ENCODE measurements at regions not wholly inside any gene's neighbourhood (a gene's known extent, or its start where the extent isn't known, plus 50 kb on each side); places are given as distances from the start of the nearest gene placed in this dataset.
"Not testable (repeated sequence)": the region's sequence is repeated elsewhere in the genome, so short reads cannot be mapped to it uniquely, and the experiment has no call there.

DNA sequence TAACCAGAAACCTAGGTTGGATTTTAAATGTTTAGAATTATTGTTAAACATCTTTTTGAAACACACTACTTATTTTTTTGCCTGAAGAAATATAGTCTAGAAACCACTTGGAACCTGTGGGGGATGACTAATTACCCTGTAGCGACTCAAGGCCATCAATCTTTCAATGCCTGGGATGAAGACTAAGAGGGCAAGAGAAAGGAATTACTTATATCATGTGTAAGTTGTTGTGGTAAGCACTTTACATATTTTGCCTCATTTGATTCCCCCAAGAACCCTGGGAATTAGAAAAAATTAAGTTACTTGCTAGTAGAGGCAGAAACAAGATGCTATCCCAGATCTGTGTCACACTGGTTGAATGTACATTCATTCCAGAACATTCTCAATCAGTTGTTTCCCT, 170.9 kb upstream of the GRIA3 start:
- DNase-seq: no peak

GRCh38 chrX:123036401-123036800, 147.7 kb upstream of the GRIA3 start:
- no peak for DNase-seq

GRCh38 chrX:123049071-123049625, 134.9 kb upstream of the GRIA3 start:
- DNase-seq: no peak

- DNase-seq: no peak
These were observed 123.1 kb upstream of the GRIA3 start for GRCh38 chrX:123060986-123061385.

DNA sequence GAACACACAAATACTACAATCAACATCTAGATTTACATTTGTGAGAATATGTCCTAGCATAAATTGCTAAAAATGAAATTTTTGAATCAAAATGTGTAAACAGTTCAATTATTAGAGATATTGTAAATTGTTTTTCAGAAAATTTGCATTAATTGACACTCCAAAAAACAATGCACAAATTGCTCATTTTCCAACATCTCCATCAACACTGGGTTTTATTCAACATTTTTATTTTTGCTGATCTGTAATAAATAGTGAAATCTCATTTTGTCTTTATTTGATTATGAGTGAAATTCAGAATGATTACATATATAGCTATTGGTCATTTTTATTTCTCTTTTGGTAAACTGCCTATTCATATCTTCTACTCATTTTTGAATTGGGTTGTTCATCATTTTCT, 120.0 kb upstream of the GRIA3 start:
- no peak for DNase-seq

- DNase-seq: no peak
These were observed 111.2 kb upstream of the GRIA3 start for GRCh38 chrX:123072686-123073385.

DNA sequence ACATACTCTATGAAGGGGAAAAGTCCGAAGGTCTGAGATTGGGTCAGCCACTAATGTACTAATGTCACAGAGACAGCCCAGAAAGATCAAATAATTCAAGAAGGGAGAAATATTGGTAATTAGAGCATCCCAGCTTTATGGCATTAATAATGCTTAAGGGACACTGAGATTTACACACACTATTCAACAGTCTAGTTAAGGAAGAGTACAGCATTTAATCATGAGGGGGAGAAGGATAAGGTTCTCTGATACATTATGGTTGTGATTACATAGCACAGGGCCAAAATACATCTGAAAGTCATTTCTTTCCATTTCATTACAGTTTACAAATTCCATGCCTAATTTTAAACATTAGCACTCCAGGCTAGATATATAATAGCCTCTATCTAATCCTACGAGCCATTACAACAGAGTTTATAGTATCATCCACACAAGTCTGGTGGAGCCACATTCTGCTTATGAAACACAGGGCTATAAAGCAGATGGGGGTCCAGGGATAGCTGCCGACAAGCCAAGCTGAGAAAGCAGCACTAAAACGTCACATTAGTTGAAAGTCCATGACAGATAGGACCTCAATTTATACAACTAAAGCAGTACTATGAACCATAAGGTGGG, 108.0 kb upstream of the GRIA3 start:
- no peak for DNase-seq

- DNase-seq: no peak
These were observed 106.4 kb upstream of the GRIA3 start for GRCh38 chrX:123077631-123078030.

DNA sequence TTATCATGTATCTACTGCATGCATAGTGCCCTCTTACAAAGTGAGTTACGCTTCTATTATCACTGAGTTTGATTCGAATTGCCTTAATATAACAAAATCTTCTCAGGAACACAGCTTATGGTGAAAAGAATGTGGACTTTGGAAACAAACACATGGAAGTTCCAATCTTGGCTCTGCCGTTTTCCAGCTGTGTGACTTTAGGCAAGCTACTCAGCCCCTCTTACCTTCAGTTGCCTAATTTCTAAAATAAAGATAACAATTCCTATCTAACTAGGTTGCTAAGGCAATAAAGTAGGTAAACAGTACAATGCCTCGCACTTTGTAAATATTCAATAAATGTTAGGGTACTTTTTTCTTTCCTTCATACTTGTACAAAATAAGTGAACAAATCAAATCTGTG, 104.0 kb upstream of the GRIA3 start:
- DNase-seq: no peak

DNA sequence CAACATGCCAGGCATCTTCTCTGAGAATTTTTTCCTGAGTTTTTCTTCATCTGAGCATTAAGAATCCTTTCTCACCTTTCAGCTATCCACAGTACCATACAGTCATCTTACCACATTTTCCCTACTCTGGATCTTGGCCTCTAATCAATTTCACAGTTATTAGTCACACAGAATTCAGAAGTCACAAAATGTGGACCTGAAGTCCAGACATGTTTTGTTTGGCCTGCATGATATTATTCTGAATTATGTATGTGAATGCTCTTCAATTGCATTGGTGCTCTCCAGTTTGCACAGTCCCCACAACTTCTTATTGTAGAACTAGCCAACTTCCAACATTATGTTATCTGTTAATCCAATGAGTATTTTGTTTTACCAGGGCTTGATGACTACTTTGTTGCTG, 102.3 kb upstream of the GRIA3 start:
- DNase-seq: no peak

- DNase-seq: no peak
These were observed 100.2 kb upstream of the GRIA3 start for GRCh38 chrX:123083924-123084323.

DNA sequence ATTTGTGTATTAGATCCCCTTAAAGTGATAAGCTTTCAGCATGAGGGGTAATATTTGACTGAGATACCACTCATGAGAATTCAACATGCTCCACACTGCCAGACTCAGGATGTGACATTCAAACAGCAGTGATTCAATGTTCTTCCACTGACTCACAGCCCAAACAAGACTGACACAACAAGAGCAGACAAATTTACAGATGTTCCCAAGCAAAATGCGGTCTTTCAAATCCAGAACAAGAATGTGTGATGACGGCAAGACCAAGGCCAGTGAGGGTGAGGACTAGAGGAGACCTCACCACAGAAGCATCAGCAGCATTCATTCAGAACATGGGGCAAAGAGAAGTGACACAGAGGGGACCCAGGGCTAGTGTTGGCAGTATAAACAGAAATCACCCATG, 99.3 kb upstream of the GRIA3 start:
- DNase-seq: no peak

DNA sequence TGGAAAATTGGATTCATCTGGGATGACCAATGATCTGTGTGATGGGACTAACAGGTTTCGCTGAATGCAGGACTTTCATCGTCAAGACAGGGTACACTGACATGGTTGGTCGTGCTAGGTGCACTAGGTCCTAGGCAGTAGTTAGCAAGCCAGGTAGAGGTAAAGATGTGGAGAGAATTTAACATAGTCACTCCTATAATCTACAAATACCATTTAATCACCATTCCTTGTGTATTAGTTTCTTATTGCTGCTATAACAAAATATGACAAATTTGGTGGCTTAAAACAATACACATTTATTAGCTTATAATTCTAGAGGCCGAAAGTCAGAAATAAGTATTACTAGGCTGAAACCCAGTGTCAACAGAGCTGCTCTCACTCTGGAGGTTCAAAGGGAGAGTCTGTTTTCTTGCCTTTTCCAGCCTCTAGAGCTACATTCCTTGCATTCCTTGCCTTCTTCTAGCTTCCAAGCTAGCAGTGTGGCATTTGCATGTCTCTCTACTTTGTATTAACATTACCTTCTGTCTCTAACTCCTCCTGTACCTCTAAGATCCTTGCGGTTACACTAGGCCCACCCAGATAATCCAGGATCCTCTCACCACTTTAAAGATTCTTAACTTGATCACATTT, 98.7 kb upstream of the GRIA3 start:
- no peak for DNase-seq

GRCh38 chrX:123086768-123087167, 97.3 kb upstream of the GRIA3 start:
- no peak for DNase-seq

DNA sequence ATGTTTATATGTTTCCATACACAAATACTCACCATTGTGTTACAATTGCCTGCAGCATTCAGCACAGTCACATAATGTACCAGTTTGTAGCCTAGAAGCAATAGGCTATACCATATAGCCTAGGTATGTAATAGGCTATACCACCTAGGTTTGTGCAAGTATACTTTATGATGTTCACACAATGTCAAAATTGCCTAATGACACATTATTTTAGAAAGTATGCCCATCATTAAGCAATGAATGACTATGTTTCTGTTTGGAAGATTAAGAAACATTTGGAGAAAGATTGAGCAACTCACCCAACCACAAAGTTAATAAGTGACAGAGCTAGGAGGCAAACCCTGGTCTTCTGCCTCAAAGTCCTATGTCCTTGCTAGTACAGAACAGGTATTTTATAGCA, 96.8 kb upstream of the GRIA3 start:
- DNase-seq: no peak

DNA sequence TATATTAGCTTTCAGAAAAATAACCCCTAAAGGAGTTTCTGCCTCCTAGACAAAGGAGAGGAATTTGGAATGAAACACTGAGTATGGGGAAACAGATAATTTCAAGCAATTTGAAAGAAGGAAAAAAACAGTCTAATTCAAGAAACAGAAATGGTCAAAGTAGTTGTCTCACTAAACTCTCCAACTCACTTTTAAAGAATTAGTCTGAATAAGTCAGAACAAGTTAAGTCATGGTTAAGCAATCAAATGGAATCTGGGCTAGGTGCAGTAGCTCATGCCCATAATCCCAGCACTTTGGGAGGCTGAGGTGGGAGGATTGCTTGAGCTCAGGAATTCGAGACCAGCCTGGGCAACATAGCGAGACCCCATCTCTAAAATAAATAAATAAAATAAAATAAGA, 95.7 kb upstream of the GRIA3 start:
- no peak for DNase-seq

- DNase-seq: no peak
These were observed 95.1 kb upstream of the GRIA3 start for GRCh38 chrX:123088930-123089329.

- DNase-seq: peak; percentile 20
These were observed 90.3 kb upstream of the GRIA3 start for GRCh38 chrX:123093792-123094191.

GRCh38 chrX:123108513-123109427, 75.3 kb upstream of the GRIA3 start:
- no peak for DNase-seq

GRCh38 chrX:123121241-123121640, 62.8 kb upstream of the GRIA3 start:
- DNase-seq: no peak

DNA sequence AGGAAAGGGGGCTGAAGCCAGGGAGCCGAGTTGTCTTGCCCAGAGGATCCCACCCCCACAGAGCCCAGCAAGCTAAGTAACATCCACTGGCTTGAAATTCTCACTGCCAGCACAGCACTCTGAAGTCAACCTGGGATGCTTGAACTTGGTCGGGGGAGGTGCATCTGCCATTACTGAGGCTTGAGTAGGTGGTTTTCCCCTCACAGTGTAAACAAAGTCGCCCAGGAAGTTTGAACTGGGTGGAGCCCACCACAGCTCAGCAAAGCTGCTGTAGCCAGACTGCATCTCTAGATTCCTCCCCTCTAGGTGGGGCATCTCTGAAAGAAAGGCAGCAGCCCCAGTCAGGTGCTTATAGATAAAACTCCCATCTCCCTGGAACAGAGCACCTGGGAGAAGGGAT, 54.3 kb upstream of the GRIA3 start:
- not testable (repeated sequence) for DNase-seq
